DLD1 (cell line): ENCODE measurements at regions not wholly inside any gene's neighbourhood (a gene's known extent, or its start where the extent isn't known, plus 50 kb on each side); places are given as distances from the start of the nearest gene placed in this dataset.

ENCODE experiments used
- in situ Hi-C: cut with HindIII; loops from 2 replicates; pipeline ENCODE4 v1.10.0; 2017; ENCODE audit warnings: low sequenced_read_pairs

DNA sequence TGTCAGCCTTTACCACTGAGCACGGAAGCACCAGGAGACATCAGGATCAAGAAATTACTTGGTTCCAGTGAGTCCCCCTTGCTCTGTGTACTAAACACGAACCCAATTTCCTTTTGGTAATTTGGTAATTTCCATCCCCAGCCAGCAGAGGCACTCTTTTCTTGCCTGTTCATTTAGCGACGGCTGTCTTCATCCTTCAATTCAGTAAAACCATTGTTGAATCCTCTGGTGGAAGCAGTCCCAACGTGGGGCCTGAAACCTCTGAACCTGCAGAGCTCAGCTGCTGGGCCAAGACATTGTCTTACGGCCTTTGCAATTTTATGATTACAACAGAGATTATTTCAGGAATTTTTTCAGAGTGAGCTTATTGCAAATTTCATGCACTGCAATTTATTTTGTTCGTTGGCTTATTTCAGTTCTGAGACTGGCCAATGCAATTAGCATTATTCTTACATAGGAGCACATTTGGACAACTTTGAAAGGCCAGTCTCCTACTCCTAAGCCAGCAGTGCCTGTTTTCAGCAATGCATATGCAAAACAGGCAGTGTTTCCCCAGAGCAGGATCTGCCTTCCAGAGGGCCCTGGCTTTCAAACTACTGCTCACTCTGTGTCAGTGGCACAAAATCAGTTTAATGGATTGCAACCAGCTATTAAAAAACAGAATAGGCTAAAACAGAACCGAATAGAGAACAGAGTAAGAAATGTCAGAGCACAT is 372.9 kb upstream of the TMEM132C start:
- in situ Hi-C loops: no loop called here

DNA sequence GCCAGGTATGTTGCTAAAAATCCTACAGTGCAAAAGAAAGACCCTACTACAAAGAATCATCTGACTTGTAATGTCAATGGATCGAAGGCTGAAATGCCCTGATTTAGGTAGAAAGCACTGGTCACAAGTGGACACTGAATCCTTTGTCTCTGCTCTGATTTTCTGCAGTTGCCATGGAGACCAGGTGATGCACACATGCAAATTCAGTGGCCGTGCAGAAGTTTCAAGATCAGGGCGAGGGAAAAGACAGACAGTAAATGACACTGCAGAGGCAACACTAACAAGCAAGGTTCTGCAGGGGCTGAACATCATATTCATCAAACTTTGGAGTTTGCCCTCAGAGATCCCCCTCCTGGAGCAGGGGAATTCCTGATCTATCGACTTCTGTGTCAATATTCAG is 370.3 kb upstream of the TMEM132C start:
- in situ Hi-C loops: no loop called here

DNA sequence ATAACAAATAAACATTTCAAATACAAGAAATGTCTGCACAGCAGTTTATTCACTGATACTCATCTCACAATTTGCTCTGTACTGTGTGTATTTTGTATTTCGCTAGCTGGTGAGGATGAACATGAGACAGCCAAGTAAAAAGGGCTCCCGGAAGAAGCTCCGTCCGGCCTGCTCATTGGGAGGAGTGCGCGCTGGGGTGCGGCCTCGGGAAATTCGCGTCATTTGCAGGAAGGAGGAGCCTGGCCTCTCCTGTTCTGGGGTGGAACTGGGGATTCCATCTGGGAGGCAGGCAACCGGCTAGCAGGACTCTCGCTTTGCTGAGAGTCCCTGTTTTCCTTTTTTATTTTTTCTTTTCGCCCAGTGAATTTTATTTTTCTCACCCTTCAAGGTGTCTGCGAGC is 368.4 kb upstream of the TMEM132C start:
- in situ Hi-C loops: no loop called here

DNA sequence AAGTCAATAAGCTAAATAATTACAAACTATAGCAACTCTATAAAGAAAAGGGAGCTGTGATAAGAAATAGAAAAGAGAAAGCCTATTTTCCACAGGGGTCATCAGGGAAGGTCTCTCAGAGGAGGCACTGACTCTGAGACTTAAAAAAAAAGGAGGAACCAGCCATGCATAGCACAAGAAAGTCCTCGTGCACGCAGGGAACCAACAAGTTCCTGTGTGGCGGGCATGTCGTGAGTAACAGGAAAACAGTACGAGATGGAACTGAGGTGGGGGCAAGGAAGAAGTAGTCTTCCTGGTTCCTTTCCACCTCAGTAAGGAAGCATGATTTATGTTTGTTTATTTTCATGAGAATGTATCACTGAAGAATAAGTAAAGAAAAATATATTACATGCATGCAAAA is 367.0 kb upstream of the TMEM132C start:
- in situ Hi-C loops: no loop called here

- in situ Hi-C loops: no loop called here
These were observed 366.6 kb upstream of the TMEM132C start for GRCh38 chr12:127900386-127900785.

DNA sequence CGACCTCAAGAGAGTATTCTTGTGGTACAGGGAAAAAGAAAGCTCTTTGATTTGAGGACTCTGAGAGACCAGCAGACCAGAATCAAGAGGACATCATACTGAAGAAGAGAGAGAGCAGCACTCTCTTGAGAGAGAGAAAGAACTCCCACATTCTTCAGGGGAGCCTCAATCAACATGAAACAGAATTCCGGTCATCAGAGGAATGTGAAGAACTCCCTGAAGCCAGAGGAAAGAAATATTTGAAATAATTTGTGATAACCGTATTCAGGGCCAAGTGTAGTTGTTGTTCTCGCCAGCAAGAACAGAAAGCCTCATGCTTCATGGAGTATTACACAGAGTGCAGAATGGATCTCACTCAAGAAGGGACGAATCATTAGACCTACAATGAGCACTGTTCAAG is 363.8 kb upstream of the TMEM132C start:
- in situ Hi-C loops: no loop called here

GRCh38 chr12:127909041-127909440 is 357.9 kb upstream of the TMEM132C start:
- in situ Hi-C loops: no loop called here

DNA sequence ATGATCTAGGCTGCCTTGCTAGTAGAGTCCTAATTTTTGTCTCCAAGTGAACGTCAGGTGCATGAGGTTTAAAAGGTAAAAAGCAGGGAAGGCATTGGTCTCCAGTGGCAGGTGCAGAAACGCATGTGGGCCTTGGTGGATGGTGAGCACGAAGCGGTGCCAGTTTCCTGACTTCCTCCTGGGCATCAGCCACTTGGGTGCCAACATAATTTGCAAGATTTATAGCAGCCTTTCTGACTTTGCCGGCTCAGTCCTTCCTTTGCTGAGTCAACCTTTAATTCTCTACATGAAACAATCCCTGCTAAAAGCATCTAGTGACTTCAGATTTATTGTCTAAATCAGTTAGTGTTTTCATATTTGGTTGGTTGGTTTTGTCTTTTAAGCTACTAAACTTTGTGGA is 355.7 kb upstream of the TMEM132C start:
- in situ Hi-C loops: no loop called here

GRCh38 chr12:127912035-127912665 is 354.8 kb upstream of the TMEM132C start:
- in situ Hi-C loops: no loop called here

DNA sequence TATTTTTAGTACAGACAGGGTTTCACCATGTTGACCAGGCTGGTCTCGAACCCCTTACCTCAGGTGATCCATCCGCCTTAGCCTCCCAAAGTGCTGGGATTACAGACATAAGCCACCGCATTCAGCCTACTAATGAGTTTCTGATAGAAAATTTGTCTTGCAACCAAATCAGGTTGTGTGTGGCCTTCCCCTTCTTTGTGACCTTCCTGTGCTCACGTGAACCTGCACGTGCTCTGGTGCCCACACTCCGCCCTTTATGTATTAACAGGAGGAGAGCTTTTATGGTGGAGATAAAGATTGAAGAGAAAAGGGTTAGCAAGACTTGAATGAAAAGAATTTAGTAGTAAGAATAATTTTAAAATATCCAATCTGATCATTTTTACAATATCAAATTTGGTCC is 343.5 kb upstream of the TMEM132C start:
- in situ Hi-C loops: no loop called here

DNA sequence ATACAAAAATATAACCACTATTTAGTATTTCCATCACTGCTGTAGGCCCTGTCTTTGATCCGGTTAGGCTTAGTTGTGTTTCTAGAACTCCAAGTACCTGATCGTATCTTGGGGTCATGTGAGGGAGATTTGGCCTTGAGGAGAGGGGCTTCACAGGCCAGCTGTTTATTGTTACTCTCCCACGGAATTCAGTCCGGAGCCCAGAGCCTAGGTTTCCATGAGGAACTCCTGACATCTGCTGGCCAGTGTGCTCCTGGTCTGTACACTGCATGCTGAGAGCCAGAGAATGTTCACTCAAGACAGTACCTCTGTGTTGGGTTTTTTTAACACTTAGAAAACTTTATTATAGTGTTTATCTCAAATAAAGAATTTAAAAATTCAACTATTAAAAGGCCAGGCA is 341.0 kb upstream of the TMEM132C start:
- in situ Hi-C loops: no loop called here

GRCh38 chr12:127928178-127928577 is 338.8 kb upstream of the TMEM132C start:
- in situ Hi-C loops: no loop called here

DNA sequence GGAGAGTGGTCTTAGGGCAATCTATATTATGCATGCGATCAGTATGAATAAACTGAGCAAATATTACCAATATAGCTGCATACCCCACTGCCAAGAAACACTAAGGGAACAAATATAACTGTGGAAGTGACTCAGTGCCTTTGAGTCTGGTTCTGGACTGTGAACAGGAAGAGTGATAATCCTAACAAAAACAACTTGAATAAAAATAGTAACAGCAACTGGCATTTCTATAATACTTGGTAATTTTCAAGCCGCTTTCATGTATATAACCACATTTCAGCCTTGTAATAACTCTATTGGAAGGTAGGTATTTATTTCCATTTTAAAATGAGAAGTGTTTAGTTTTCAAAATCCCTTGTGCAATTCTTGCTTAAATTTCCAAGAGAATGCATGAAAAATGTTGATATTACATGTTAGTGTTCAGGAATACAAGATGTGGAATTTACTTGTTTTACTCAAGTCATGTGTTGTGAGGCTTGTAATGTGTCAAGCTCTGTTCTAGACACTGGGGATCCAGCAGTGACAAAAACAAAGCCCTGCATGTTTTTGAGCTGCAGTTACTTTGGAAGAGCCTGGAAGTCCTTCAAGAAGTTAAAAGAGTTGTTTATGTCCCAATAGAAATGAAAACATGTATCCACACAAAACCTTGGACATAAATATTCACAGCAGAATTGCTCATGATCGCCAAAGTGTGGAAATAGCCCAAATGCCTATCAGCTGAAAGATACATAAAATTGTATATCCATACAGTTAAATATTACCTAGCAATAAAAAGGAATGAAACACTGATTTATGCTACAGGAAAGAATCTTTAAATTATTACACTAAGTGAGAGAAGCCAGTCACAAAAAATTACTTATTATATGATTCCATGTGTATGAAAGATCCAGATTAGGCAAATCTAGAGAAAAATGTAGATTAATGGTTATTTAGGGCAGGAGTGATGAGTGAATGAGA is 338.1 kb upstream of the TMEM132C start:
- in situ Hi-C loops: no loop called here

DNA sequence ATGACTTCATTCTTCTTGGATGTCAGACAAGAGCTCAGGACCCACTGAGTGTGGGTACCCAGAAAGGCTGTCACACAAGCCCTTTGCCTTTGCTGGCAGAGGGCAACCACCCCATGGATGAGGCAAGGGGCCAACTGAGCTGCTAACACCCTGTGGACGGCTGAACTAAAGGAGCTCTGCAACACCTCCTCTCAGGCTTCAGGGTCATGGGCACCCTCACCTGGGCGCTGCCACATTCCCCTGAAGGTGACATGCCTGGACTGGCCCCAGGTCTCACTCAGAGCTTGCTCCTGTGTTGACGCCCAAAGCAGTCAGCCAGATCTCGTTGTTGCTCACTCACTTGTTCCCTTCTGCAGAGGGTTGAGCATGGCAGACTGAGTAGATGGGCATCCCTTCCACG is 336.8 kb upstream of the TMEM132C start:
- in situ Hi-C loops: no loop called here

DNA sequence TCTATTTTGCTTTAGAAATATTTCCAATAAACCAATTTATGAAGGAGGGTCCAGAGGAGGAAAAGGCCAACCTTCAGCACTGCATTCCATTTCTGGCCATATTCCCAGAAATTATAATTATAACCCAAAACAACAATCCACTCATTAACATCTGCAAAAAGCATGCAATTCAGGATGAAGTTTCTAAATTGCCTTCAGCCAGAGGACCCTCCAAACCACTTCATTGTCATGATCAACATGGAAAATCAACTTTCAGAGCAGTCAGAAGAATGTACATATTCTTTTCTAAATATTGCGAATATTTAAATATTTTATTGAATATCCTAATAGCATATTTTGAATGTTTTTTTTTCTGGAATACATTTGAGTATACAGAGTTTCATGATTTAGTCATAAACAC is 332.6 kb upstream of the TMEM132C start:
- in situ Hi-C loops: no loop called here

GRCh38 chr12:127936463-127936862 is 330.5 kb upstream of the TMEM132C start:
- in situ Hi-C loops: no loop called here

GRCh38 chr12:127941332-127941731 is 325.6 kb upstream of the TMEM132C start:
- in situ Hi-C loops: no loop called here

- in situ Hi-C loops: no loop called here
These were observed 324.0 kb upstream of the TMEM132C start for GRCh38 chr12:127942981-127943380.

DNA sequence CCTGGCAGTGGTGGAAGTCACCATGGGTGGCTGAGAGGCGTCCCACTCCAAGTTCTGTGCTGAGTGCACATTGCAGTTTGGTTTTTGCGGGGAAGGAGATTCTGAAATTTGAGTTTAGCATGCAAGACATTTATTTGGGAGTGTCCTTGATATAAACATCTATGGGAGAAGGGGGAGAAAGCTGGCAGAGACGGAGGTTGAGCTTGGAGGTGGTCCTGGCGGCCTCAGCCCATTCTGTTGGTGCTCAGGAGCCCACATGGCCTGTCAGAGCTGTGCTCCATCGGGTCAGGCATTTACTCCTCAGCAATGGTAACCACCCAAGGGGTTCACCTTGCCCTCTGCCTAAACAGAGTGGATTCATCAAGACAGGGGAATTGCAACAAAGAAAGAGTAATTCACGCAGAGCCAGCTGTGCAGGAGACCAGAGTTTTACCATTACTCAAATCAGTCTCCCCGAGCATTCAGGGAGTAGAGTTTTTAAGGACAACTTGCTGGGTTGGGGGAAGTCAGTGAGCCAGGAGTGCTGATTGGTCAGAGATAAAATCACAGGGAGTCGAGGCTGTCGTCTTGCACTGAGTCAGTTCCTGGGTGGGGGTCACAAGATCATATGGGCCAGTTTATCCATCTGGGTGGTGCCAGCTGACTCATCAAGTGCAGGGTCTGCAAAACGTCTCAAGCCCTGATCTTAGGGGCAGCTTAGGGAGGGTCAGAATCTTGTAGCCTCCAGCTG is 323.3 kb upstream of the TMEM132C start:
- in situ Hi-C loops: no loop called here

GRCh38 chr12:127944211-127944899 is 322.6 kb upstream of the TMEM132C start:
- in situ Hi-C loops: no loop called here
